ENCODE measurements at regions not wholly inside any gene's neighbourhood (a gene's known extent, or its start where the extent isn't known, plus 50 kb on each side); places are given as distances from the start of the nearest gene placed in this dataset.

DNA sequence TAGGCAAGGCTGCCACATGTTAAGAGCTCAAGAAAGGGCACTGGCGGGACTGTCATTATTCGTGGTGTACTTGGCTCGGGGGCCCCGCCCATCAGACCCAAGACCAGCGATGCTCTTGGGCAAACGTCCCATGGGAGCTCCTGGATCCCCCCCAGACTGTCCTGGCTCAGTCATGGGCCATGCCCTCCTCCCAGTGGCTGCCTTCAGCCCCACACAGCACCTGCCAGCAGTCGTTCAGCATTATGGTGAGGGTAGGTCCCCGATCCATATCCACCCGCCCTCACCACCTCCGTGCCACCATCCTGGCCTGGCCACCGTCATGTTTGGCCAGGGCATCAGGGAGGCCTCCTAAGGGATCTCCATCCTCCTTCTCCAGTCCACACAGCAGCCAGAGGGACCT, 51.4 kb upstream of the IQSEC1 start:
- no peak overlapping the region for H3K4me3 ChIP-seq (ENCODE audit: low read depth, low read length)
- no peak for DNase-seq (ENCODE audit: low read depth)
- TF ChIP-seq, protein P1, sequence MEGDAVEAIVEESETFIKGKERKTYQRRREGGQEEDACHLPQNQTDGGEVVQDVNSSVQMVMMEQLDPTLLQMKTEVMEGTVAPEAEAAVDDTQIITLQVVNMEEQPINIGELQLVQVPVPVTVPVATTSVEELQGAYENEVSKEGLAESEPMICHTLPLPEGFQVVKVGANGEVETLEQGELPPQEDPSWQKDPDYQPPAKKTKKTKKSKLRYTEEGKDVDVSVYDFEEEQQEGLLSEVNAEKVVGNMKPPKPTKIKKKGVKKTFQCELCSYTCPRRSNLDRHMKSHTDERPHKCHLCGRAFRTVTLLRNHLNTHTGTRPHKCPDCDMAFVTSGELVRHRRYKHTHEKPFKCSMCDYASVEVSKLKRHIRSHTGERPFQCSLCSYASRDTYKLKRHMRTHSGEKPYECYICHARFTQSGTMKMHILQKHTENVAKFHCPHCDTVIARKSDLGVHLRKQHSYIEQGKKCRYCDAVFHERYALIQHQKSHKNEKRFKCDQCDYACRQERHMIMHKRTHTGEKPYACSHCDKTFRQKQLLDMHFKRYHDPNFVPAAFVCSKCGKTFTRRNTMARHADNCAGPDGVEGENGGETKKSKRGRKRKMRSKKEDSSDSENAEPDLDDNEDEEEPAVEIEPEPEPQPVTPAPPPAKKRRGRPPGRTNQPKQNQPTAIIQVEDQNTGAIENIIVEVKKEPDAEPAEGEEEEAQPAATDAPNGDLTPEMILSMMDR (IDR thresholded peaks at IDR 0.05; ENCODE audit: insufficient read depth, low read length, poor library complexity, severe bottlenecking) = no peak
- peaks cover 31% of the 10 kb centered on the region for H3K27me3 ChIP-seq (ENCODE audit: control insufficient read depth, insufficient read depth, low read length)
- no peaks in the 10 kb centered on the region for H3K36me3 ChIP-seq (ENCODE audit: control insufficient read depth, insufficient read depth, low read length)

DNA sequence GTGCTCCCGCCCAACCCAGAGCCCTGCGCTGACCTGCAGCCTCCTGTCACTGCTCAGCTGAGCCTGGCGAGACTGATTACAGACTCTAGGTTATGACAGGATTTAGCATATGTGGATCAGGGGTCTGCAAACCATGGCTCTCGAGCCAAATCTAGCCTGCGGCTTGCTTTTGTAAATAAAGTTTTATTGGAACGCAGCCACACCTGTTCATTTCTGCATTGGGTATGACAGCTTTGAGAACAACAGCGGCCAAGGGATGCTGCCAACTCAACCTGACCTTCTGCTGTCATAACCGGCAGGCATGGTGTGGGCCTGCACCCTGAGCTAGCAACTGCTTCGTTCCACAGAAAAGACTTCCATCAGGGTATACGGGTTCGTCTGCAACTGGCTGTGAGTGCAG, 50.5 kb upstream of the IQSEC1 start:
- H3K4me3 ChIP-seq (ENCODE audit: low read depth, low read length) = no peak overlapping the region
- TF ChIP-seq, protein P1 (IDR thresholded peaks at IDR 0.05; ENCODE audit: insufficient read depth, low read length, poor library complexity, severe bottlenecking) = no peak
- no peak for DNase-seq (ENCODE audit: low read depth)
- peaks cover 35% of the 10 kb centered on the region for H3K27me3 ChIP-seq (ENCODE audit: control insufficient read depth, insufficient read depth, low read length)
- H3K36me3 ChIP-seq (ENCODE audit: control insufficient read depth, insufficient read depth, low read length) = no peaks in the 10 kb centered on the region

DNA sequence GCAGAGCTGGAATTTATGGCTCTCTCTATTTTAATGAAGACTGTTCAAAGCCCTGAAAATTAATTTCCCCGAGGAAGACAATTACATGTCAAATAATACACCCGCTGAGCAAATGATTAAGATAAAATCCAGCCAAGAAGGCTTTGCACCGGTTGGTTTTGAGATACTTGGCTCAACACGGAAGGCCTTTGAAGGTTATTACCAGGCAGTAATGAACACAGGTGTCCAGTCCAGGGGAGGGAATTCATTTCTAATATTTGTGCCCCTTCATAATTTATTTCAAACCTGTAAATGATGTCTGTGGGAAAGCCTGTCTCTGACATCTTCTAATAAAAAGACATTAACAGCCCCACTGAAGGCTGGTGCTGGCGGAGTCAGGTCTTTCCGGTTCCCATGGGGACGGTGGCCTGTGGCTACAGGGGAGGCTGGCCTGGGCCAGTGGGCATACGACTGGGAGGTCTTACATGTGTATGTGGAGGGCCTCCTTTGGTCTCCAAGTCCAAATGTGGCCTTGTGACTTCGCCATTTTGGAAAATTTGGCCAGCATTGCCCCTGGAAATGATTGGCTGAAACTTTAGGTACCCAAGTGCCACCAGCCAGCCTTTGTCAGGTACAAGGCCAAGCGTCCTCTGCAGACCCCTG, 49.9 kb upstream of the IQSEC1 start:
- DNase-seq (ENCODE audit: low read depth) = no peak
- H3K27me3 ChIP-seq (ENCODE audit: control insufficient read depth, insufficient read depth, low read length) = peaks cover 36% of the 10 kb centered on the region
- TF ChIP-seq, protein P1 (IDR thresholded peaks at IDR 0.05; ENCODE audit: insufficient read depth, low read length, poor library complexity, severe bottlenecking) = no peak
- no peaks in the 10 kb centered on the region for H3K36me3 ChIP-seq (ENCODE audit: control insufficient read depth, insufficient read depth, low read length)
- H3K4me3 ChIP-seq (ENCODE audit: low read depth, low read length) = no peak overlapping the region
